Right renal pelvis (tissue), 4 donors: ENCODE measurements at regions not wholly inside any gene's neighbourhood (a gene's known extent, or its start where the extent isn't known, plus 50 kb on each side); places are given as distances from the start of the nearest gene placed in this dataset.
"Not testable (repeated sequence)": the region's sequence is repeated elsewhere in the genome, so short reads cannot be mapped to it uniquely, and the experiment has no call there.

Source experiments
- DNase-seq, 4 donors: peaks; one replicate each; pipeline ENCODE4 v3.0.0-alpha.2; 2013; ENCODE audit warnings: low read depth in 4 of 4, low spot score in 3 of 4, missing footprints in 1 of 4

- no peak for DNase-seq
Measured at GRCh38 chr2:210730672-210731071, 174.3 kb downstream of the CPS1 start.

DNA sequence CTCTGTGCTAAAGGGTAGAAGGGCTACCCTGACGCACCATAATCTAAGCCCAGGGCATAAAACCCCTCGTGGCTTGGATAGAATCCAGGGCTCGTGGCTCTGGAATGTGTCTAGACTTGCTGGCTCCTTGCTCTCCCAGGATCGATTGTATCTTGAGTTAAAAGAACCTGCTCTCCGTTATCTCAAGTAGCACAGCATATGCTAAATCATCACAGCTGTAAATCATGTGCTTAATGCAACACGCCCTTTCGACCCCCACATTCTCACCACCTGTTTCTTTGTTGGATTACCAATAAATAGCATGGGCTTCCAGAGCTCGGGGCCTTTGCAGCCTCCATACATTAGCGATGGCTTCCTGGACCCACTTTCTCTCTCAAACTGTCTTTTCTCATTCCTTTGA is 190.4 kb downstream of the CPS1 start:
- not testable (repeated sequence) for DNase-seq

- no peak for DNase-seq
Measured at GRCh38 chr2:210752532-210752931, 196.1 kb downstream of the CPS1 start.

- DNase-seq = no peak
Measured at GRCh38 chr2:210753386-210753785, 197.0 kb downstream of the CPS1 start.

DNA sequence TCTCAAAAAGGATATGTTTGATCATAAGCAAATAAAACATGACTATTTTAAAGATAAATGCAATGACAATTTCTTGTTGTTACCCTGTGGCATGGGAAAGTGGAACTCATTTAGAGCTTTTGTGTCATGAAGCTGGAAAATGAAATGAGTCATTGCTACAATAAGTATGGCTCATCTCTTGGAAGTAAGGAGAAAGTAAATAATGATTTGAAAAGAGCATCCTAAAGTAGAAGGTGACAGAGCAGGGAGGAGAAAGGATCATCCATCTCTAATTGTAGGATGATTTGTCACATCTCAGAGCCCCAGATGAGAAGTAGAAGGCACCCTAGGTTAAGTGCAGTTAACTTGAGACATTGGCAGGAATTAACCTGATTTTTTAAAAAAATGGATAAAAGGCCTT is 200.5 kb downstream of the CPS1 start:
- DNase-seq = no peak

- DNase-seq = no peak
Measured at GRCh38 chr2:210762604-210763588, 206.5 kb downstream of the CPS1 start.

DNA sequence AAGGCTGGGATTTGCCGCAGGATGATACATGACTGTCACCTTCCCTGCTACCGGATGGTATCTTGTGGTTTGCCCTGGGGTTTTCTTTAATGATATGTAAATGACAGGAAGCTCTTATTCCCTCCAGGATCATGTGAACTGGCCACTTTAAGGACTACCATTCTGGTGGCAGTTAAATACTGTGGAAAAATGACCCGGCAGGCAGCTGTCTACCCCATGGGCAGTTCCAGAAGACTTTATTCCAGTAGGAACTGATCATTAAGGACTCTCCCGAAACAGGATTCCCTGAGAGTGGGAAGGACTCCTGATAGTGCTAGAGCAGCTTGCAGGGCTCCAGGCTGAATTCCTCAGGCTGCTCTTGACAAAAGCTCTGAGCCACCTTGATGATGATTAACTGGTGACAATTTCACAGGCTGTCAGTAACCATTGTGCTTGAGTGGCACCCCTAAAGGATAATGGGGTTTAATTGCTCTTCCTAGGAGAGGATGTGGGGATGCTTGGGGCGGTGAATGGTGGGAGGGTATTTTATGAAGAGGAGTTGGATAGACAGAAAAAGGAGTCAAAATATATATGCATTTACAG is 212.0 kb downstream of the CPS1 start:
- no peak for DNase-seq

DNA sequence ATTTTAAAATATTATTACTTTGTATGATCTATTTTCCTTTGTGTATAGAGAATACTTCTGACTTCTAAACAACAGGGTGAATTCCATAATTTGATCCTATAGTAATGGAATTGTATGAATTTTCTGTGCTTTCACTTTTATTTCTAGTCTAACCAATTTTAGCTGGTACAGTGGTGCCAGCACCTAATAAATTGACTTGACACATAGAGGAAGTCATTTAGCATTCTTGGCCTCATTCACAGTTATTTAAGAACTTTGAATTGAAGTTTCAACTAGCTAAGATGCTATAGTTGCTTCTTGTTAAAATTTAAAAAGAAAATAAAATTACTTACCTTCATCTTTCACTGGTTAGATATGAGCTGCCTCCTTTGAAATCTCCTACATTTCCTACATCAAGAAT is 220.4 kb downstream of the CPS1 start:
- DNase-seq = no peak

- DNase-seq = no peak
Measured at GRCh38 chr2:210782222-210782621, 225.8 kb downstream of the CPS1 start.

DNA sequence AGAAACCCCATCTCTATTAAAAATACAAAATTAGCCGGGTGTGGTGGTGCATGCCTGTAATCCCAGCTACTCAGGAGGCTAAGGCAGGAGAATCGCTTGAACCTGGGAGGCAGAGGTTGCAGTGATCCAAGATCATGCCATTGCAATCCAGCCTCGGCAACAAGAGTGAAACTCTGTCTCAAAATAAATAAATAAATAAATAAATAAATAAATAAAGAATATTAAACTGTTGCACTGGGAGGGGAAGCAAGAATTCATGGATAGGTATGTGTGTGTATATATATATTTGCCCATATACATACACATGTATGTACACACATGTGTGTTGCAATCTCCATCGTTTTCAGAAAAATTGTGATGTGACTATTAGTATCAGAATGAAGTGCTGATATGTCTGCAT is 231.4 kb downstream of the CPS1 start:
- not testable (repeated sequence) for DNase-seq

DNA sequence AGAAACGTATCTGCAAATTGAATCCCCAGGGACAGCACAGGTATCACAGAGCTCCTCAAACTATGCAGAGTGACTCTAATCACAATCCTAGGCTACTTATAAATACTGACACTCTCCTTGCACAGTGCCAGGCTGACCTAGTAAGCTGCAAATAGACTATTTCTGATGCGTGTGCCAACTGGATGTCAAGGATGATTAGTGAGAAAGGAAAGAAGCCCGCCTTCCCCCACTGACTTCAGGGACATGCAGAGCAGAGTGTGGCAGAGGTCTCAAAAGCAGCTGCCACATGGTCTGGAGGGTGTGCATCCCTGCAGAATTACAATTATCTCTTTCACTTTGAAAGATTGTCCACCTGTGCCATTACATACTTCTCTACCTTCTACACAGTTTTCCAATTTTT is 235.6 kb downstream of the CPS1 start:
- no peak for DNase-seq

DNA sequence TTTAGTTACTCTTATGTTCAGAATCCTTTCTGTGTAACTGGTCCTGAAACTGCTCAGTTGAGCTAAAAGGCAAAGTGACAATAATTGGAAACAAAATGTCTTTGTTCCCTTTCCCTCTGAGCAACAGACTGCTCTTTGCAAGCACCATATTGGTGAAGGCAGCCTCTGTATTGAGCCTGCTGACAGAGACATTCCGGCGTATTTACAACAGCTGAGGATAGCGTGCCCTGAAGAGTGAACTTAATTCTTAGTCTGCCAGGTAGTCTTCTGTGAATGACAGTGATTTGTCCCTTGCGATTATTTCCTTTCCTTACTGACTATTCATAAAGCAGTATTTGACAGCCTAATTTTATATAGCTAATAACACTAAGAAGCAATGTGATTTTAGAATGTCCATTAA is 239.1 kb downstream of the CPS1 start:
- DNase-seq = no peak

GRCh38 chr2:210798180-210798579 is 241.8 kb downstream of the CPS1 start:
- DNase-seq = no peak

GRCh38 chr2:210814251-210815025 is 258.0 kb downstream of the CPS1 start:
- DNase-seq = no peak

GRCh38 chr2:210816769-210817168 is 260.4 kb downstream of the CPS1 start:
- DNase-seq = no peak

DNA sequence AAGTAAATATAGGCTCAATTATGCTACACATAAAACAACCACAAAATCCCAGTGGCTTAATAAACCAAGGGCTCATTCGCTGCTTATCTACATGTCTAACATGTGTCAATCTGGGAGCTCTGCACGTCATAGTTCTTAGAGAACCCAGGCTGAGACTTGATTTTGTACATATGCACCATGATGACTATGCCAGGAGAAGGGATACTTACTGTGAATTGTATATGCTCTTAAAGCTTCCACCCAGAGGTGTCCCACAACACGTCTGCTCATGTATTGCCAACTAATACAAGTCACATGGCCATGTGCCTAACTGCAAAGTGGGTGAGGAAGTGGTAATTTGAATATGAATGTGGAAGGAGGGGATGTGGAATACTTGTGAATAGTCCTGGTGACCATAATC is 262.1 kb downstream of the CPS1 start:
- DNase-seq = no peak

GRCh38 chr2:210833403-210833802 is 277.0 kb downstream of the CPS1 start:
- no peak for DNase-seq

- no peak for DNase-seq
Measured at GRCh38 chr2:210839034-210839433, 282.6 kb downstream of the CPS1 start.

DNA sequence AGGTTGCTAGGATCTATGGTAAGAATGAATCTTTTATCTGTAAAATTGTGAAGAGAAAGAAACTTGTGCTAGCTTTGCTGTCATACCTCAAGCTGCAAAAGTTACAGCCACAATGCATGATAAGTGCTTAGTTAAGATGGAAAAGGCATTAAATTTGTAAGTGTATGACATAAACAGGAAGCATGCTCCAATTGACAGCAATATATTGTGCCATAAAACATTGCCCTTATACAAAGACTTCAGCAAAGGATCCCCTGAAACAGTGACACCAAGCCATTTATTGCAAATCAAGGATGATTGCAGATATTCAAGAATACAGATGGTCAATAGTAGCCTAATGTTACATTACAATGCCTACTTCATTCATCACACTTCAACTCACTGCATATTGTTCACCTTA is 283.1 kb downstream of the CPS1 start:
- no peak for DNase-seq

GRCh38 chr2:210842896-210843295 is 286.5 kb downstream of the CPS1 start:
- no peak for DNase-seq

GRCh38 chr2:210844016-210844415 is 287.6 kb downstream of the CPS1 start:
- no peak for DNase-seq
